OCI-LY1 (cell line): ENCODE measurements at regions not wholly inside any gene's neighbourhood (a gene's known extent, or its start where the extent isn't known, plus 50 kb on each side); places are given as distances from the start of the nearest gene placed in this dataset.
"Not testable (repeated sequence)": the region's sequence is repeated elsewhere in the genome, so short reads cannot be mapped to it uniquely, and the experiment has no call there.

Experiments used
- H2AFZ ChIP-seq: fragments of 200-600 bp; sonication (generic), shearing (Covaris generic); 2 replicates; pipeline ENCODE4 v1.6.0; 2014; ENCODE audit warnings: antibody characterized with exemption, mild to moderate bottlenecking, low read length
- H3F3A ChIP-seq: fragments of 200-600 bp; sonication (generic), shearing (Covaris generic); 2 replicates; pipeline ENCODE4 v1.6.0; 2014; ENCODE audit warnings: mild to moderate bottlenecking, antibody characterized with exemption, low read length, moderate library complexity; ENCODE audit not compliant: insufficient read depth
- H3K27ac ChIP-seq: fragments of 200-600 bp; sonication (generic); 2 replicates; pipeline ENCODE4 v1.5.1; 2014; ENCODE audit warnings: low read length, mixed run types, mild to moderate bottlenecking, low read depth; ENCODE audit not compliant: poor library complexity, severe bottlenecking
- H3K27me3 ChIP-seq: fragments of 200-600 bp; sonication (generic); 2 replicates; pipeline ENCODE4 v1.6.0; 2014; ENCODE audit warnings: antibody characterized with exemption, mild to moderate bottlenecking, low read length, moderate library complexity; ENCODE audit not compliant: insufficient read depth
- H3K36me3 ChIP-seq: fragments of 200-600 bp; sonication (generic); 2 replicates; pipeline ENCODE4 v1.6.1; 2014; ENCODE audit warnings: mild to moderate bottlenecking, antibody characterized with exemption, low read length, moderate library complexity, mixed read lengths; ENCODE audit not compliant: insufficient read depth
- H3K4me1 ChIP-seq: fragments of 200-600 bp; sonication (generic); 2 replicates; pipeline ENCODE4 v1.5.1; 2014; ENCODE audit warnings: mild to moderate bottlenecking, low read length, moderate library complexity; ENCODE audit not compliant: insufficient read depth, severe bottlenecking
- H3K4me2 ChIP-seq: fragments of 200-600 bp; sonication (generic), shearing (Covaris generic); 2 replicates; pipeline ENCODE4 v1.6.1; 2014; ENCODE audit warnings: low read length
- H3K4me3 ChIP-seq: fragments of 200-600 bp; sonication (generic); 2 replicates; pipeline ENCODE4 v1.5.1; 2014; ENCODE audit warnings: low read length, low read depth, mild to moderate bottlenecking, mixed read lengths; ENCODE audit not compliant: poor library complexity, severe bottlenecking
- H3K79me2 ChIP-seq: fragments of 200-600 bp; shearing (Covaris generic); 2 replicates; pipeline ENCODE4 v1.6.1; 2016; ENCODE audit warnings: mixed run types, low read length, mixed read lengths; ENCODE audit not compliant: insufficient read depth
- H3K9ac ChIP-seq: fragments of 200-600 bp; sonication (generic), shearing (Covaris generic); 2 replicates; pipeline ENCODE4 v1.6.1; 2014; ENCODE audit warnings: mild to moderate bottlenecking, low read length, mixed read lengths
- H3K9me2 ChIP-seq: fragments of 200-600 bp; sonication (generic), shearing (Covaris generic); 2 replicates; pipeline ENCODE4 v1.6.1; 2014; ENCODE audit warnings: low read depth, mild to moderate bottlenecking, low read length, mixed read lengths
- H3K9me3 ChIP-seq: fragments of 200-600 bp; shearing (Covaris generic); 2 replicates; pipeline ENCODE4 v1.6.1; 2014; ENCODE audit warnings: low read length, mixed read lengths
- H4K20me1 ChIP-seq: fragments of 200-600 bp; sonication (generic), shearing (Covaris generic); 2 replicates; pipeline ENCODE4 v1.6.0; 2016; ENCODE audit warnings: mild to moderate bottlenecking, low read length; ENCODE audit not compliant: insufficient read depth
- CTCF ChIP-seq: fragments of 200-600 bp; sonication (generic), shearing (Covaris generic); IDR thresholded peaks from 2 replicates; pipeline ENCODE4 v1.5.1; 2017; ENCODE audit warnings: mild to moderate bottlenecking, antibody characterized with exemption, low read length, moderate library complexity, mixed read lengths
- EZH2 ChIP-seq: fragments of 200-600 bp; sonication (generic), shearing (Covaris generic); IDR thresholded peaks from 2 replicates; pipeline ENCODE4 v1.8.0; 2017; ENCODE audit warnings: borderline replicate concordance, mixed run types, mild to moderate bottlenecking, antibody characterized with exemption, low read length, moderate library complexity, mixed read lengths

DNA sequence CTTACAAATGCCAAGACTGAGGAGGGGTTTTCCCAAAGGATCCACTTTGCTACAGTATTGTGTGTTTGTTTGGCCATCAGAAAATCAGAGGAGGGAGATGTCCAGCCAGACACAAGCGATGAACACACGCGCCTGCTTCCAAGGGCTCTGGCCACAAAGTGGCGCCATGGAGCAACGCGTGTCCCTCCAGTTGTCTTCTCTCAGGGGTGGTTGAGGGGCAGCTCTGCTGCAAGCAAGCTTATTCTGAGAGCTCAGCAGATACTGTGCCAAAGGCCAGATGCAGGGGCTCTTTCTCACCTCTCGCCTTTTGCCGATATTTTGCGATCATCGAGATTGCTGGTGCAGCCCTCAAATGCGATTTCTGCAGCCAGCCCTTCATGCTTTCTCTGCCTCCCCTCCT is 88.9 kb upstream of the OSBPL11 start:
- no peaks in the 10 kb centered on the region for H3K36me3 ChIP-seq
- H3K9ac ChIP-seq, result no peak overlapping the region
- H3K9me3 ChIP-seq, result no peaks in the 10 kb centered on the region
- H3K27ac ChIP-seq, result no peak overlapping the region
- H3K4me2 ChIP-seq, result no peak overlapping the region
- H3K9me2 ChIP-seq, result no peaks in the 10 kb centered on the region
- no peaks in the 10 kb centered on the region for H4K20me1 ChIP-seq
- H3K4me1 ChIP-seq, result no peaks in the 10 kb centered on the region
- H3F3A ChIP-seq, result no peaks in the 10 kb centered on the region
- TF ChIP-seq CTCF (peak; percentile 41; the same call in 1 of the 2 replicates), EZH2 (no peak)
- H3K79me2 ChIP-seq, result no peaks in the 10 kb centered on the region
- H3K27me3 ChIP-seq, result no peaks in the 10 kb centered on the region
- H3K4me3 ChIP-seq, result no peak overlapping the region
- no peak overlapping the region for H2AFZ ChIP-seq

DNA sequence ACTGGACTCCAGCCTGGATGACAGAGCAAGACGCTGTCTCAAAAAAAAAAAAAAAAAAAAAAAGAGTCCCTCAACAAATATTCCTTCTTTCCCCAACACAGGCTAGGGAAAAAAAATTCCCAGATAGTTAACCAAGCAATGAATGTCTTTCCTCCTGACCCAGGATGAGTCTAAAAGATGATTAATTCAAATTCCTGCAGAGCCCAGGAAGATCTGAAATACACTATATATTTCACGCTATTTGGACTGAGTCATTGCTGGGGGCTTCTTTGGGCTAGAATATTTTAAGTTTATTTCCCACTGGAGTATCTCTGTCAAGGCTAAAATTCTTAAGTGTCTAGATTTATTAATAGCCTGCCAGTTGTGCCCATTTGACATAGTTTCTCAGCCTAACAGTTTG is 90.4 kb upstream of the OSBPL11 start:
- H3K9ac ChIP-seq, H3K9me3 ChIP-seq, H3K79me2 ChIP-seq, H4K20me1 ChIP-seq, H3F3A ChIP-seq, H3K9me2 ChIP-seq, H3K27me3 ChIP-seq, H3K4me3 ChIP-seq, H3K4me1 ChIP-seq, H2AFZ ChIP-seq, H3K27ac ChIP-seq, H3K36me3 ChIP-seq, H3K4me2 ChIP-seq: not testable (repeated sequence)

DNA sequence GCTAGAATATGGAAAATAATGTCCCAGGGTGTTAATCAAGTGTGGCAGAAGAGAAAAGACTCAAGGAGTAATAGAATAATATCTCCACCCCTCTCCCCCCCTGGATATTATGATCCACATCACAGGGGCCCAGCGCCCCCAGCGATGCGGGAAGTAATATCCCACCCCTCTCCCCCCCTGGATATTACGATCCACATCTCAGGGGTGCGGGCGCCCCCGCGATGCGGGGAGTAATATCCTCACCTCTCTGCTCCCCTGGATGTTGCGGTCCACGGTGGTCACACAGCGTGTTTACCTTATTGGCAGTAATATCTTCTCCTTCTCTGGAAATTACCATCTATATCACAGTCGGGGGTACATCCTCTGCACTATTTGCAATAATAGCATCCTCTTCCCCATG is 97.1 kb upstream of the OSBPL11 start:
- no peaks in the 10 kb centered on the region for H3F3A ChIP-seq
- no peaks in the 10 kb centered on the region for H4K20me1 ChIP-seq
- no peak overlapping the region for H2AFZ ChIP-seq
- no peaks in the 10 kb centered on the region for H3K79me2 ChIP-seq
- H3K27ac ChIP-seq, result no peak overlapping the region
- H3K4me1 ChIP-seq, result no peaks in the 10 kb centered on the region
- no peak overlapping the region for H3K4me2 ChIP-seq
- no peak overlapping the region for H3K4me3 ChIP-seq
- TF ChIP-seq CTCF (no peak), EZH2 (no peak)
- H3K36me3 ChIP-seq, result no peaks in the 10 kb centered on the region
- no peaks in the 10 kb centered on the region for H3K9me3 ChIP-seq
- H3K27me3 ChIP-seq, result no peaks in the 10 kb centered on the region
- H3K9me2 ChIP-seq, result no peaks in the 10 kb centered on the region
- H3K9ac ChIP-seq, result no peak overlapping the region

DNA sequence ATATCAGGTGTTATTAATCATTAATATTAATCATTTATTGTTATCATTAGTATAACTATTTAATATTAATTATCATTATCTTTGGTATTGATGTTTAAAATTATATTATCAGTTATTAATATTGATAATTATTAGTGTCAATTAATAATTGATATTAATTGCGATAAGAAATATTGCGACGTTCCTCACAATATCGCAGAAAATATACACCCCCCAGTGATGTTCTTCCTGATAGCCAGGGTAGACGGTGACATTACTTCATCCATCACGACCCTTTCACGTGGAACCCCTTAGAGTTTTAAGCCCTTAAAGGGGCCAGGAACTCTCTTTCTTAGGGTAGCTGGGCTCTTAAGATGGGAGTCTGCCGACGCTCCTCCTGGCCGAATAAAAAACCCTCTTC is 98.6 kb upstream of the OSBPL11 start:
- no peak for TF ChIP-seq CTCF
- no peak for TF ChIP-seq EZH2
- H3K27ac ChIP-seq, result no peak overlapping the region
- no peak overlapping the region for H3K4me2 ChIP-seq
- no peaks in the 10 kb centered on the region for H3K4me1 ChIP-seq
- H3K9me3 ChIP-seq, result no peaks in the 10 kb centered on the region
- H3K4me3 ChIP-seq, result no peak overlapping the region
- no peak overlapping the region for H2AFZ ChIP-seq
- no peaks in the 10 kb centered on the region for H4K20me1 ChIP-seq
- no peaks in the 10 kb centered on the region for H3K27me3 ChIP-seq
- H3K9ac ChIP-seq, result no peak overlapping the region
- H3K9me2 ChIP-seq, result no peaks in the 10 kb centered on the region
- no peaks in the 10 kb centered on the region for H3F3A ChIP-seq
- no peaks in the 10 kb centered on the region for H3K79me2 ChIP-seq
- H3K36me3 ChIP-seq, result no peaks in the 10 kb centered on the region
